PC-9 (cell line): ENCODE measurements at regions not wholly inside any gene's neighbourhood (a gene's known extent, or its start where the extent isn't known, plus 50 kb on each side); places are given as distances from the start of the nearest gene placed in this dataset.

Source experiments
- BruUV-seq: library from RNA; stranded (reverse); fragments of 400-500 nt; replicated peaks from 2 replicates; lab custom pipeline; 2021; lab: Mats Ljungman, UMichigan
- CTCF ChIA-PET: fragments of 300-600 bp; sonication (Branson Sonifier 250); formaldehyde crosslinking; loops from one replicate; lab custom pipeline; 2022; ENCODE audit warnings: antibody characterized with exemption; lab: Charles Lee
- POLR2A ChIA-PET: fragments of 300-600 bp; sonication (Branson Sonifier 250); formaldehyde crosslinking; loops from one replicate; lab custom pipeline; 2022; ENCODE audit warnings: antibody characterized with exemption; ENCODE audit not compliant: unreplicated experiment; lab: Charles Lee
- DNase-seq, 2 experiments: peaks; one replicate each; pipeline versions ENCODE4 v3.0.0 to v3.0.0-alpha.2; 2015 to 2022; ENCODE audit warnings: mixed read lengths in 1 of 2
- H2AFZ ChIP-seq: fragments of 200-600 bp; sonication (generic); 2 replicates; pipeline ENCODE4 v1.8.1; 2017; ENCODE audit warnings: antibody characterized with exemption
- H3F3A ChIP-seq: fragments of 200-600 bp; sonication (generic); 2 replicates; pipeline ENCODE4 v1.8.1; 2017; ENCODE audit warnings: antibody characterized with exemption, mild to moderate bottlenecking, low read depth; ENCODE audit not compliant: insufficient read depth
- H3K27ac ChIP-seq: fragments of 200-600 bp; sonication (generic); 2 replicates; pipeline ENCODE4 v1.6.1; 2016; ENCODE audit warnings: mixed run types
- H3K27me3 ChIP-seq: fragments of 200-600 bp; sonication (generic); 2 replicates; pipeline ENCODE4 v1.6.1; 2016; ENCODE audit warnings: low read depth, mixed run types; ENCODE audit not compliant: insufficient read depth
- H3K36me3 ChIP-seq: fragments of 200-600 bp; sonication (generic); 2 replicates; pipeline ENCODE4 v1.6.1; 2016; ENCODE audit warnings: low read depth, mixed run types
- H3K4me1 ChIP-seq: fragments of 200-600 bp; sonication (generic); replicated peaks from 2 replicates; pipeline ENCODE4 v1.6.1; 2016; ENCODE audit warnings: mixed run types; ENCODE audit not compliant: insufficient read depth
- H3K4me2 ChIP-seq: fragments of 200-600 bp; sonication (generic); 2 replicates; pipeline ENCODE4 v1.6.1; 2017; ENCODE audit warnings: mixed run types
- H3K4me3 ChIP-seq: fragments of 200-600 bp; sonication (generic); 2 replicates; pipeline ENCODE4 v1.6.1; 2016; ENCODE audit warnings: mixed run types
- H3K79me2 ChIP-seq: fragments of 200-600 bp; sonication (generic); 2 replicates; pipeline ENCODE4 v1.6.1; 2017; ENCODE audit warnings: low read depth, mixed run types
- H3K9me2 ChIP-seq: fragments of 200-600 bp; sonication (generic); 2 replicates; pipeline ENCODE4 v1.8.1; 2017; ENCODE audit warnings: mild to moderate bottlenecking; ENCODE audit not compliant: insufficient read depth
- H3K9me3 ChIP-seq: fragments of 200-600 bp; sonication (generic); 2 replicates; pipeline ENCODE4 v1.8.1; 2016; ENCODE audit warnings: low read depth; ENCODE audit not compliant: insufficient read depth
- H4K20me1 ChIP-seq: fragments of 200-600 bp; sonication (generic); 2 replicates; pipeline ENCODE4 v1.8.1; 2017; ENCODE audit not compliant: insufficient read depth
- CTCF ChIP-seq: fragments of 200-600 bp; sonication (generic); conservative IDR thresholded peaks from 2 replicates; pipeline ENCODE4 v1.6.1; 2017; ENCODE audit warnings: mixed run types, antibody characterized with exemption, mild to moderate bottlenecking, moderate library complexity
- EZH2 ChIP-seq: fragments of 200-600 bp; sonication (generic); IDR thresholded peaks from 2 replicates; pipeline ENCODE4 v1.8.0; 2017; ENCODE audit warnings: antibody characterized with exemption, low read depth
- intact Hi-C: fragments of 100-400 bp; cut with micrococcal nuclease; formaldehyde crosslinking; loops from one replicate; pipeline ENCODE4 v1.10.0; 2022; ENCODE audit not compliant: unreplicated experiment

GRCh38 chr20:22768266-22769178, 184.2 kb upstream of the FOXA2 start:
- intact Hi-C loops: loop anchor here (10.0 kb wide), 2 partner anchors 586 to 856 kb away; partner anchors contain the start of gene NXT1
- Histone ChIP-seq H4K20me1 (no peaks in the 10 kb centered on the region), H3K4me1 (peaks cover 70% of the 10 kb centered on the region), H3K4me2 (peak overlapping the region; percentile 23), H3K79me2 (no peaks in the 10 kb centered on the region), H3K27me3 (no peaks in the 10 kb centered on the region), H3K27ac (peak overlapping the region; percentile 58), H3F3A (peaks cover 22% of the 10 kb centered on the region; the same call in 1 of the 2 replicates), H3K36me3 (no peaks in the 10 kb centered on the region), H2AFZ (peak overlapping the region; percentile 40; the same call in 1 of the 2 replicates), H3K9me3 (no peaks in the 10 kb centered on the region), H3K4me3 (no peak overlapping the region), H3K9me2 (peaks cover 7% of the 10 kb centered on the region; the same call in 1 of the 2 replicates)
- POLR2A ChIA-PET: interaction anchor here (0.6 kb wide), 1 partner anchor 52 kb away, joined by 3 read pairs; no protein-coding TSS in a partner anchor
- TF ChIP-seq CTCF (no peak), EZH2 (no peak)
- BruUV-seq: no TSS peak
- DNase-seq: peak; percentile 22 to 55
- CTCF ChIA-PET: no interaction called here

DNA sequence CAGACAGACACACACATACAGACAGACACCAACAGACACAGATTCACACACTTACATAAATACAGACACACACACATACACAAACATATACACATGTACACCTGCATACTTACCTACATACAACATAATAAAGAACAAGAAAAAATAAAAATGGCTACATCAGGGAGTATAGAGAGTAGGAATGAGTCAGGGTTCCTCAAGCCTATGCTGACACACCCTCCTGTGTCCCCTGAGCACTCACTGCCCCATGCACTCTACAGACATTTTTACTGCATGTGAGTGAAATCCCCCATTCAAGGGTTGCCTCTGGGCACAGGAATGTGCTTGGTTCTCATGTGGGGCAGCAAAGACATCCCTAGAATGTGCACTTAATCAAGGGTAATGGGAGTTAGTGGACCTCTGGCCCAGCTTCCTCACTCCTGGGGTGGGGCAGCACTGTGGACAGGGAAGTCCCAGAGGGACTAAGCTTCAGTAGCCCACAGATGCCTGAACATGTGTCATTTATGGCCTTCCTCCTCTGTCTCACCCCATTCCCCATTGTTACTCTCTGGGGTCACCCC, 185.9 kb upstream of the FOXA2 start:
- H4K20me1 ChIP-seq: no peaks in the 10 kb centered on the region
- H3K79me2 ChIP-seq: no peaks in the 10 kb centered on the region
- TF ChIP-seq EZH2 (no peak), CTCF (no peak)
- CTCF ChIA-PET: no interaction called here
- H3K27ac ChIP-seq: no peak overlapping the region
- no peak overlapping the region for H2AFZ ChIP-seq
- H3K9me2 ChIP-seq: 0 out of 2 replicates have a peak, but pooled peaks cover 7% of the 10 kb centered on the region
- POLR2A ChIA-PET: no interaction called here
- intact Hi-C loops: no loop called here
- no peak for DNase-seq
- no TSS peak for BruUV-seq
- H3K4me2 ChIP-seq: no peak overlapping the region
- H3K4me1 ChIP-seq: peaks cover 58% of the 10 kb centered on the region
- no peak overlapping the region for H3K4me3 ChIP-seq
- H3K27me3 ChIP-seq: no peaks in the 10 kb centered on the region
- 0 out of 2 replicates have a peak, but pooled peaks cover 4% of the 10 kb centered on the region for H3K9me3 ChIP-seq
- no peaks in the 10 kb centered on the region for H3K36me3 ChIP-seq
- H3F3A ChIP-seq: peaks cover 18% of the 10 kb centered on the region

DNA sequence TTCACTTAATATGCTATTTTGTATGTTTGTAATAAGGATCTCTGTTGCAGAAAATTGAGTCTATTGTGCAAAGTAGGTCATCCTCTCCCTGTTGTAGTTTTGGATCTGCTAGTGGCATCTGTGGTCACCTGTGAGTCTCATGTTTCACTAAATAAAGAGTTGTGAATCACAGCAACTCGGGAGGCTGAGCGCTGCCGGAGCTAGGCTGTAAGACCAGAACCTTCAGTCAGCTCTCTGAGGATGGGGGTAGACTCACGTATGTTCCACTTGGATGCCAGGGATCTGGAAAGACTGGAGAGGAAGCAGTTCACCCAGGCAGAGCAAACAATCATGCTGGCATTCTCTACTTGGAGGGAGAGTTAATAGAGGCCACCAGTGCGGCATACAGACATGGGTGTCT, 187.3 kb upstream of the FOXA2 start:
- H2AFZ ChIP-seq: no peak overlapping the region
- ChIA-PET POLR2A (interaction anchor here (0.6 to 0.7 kb wide), 2 partner anchors 17 to 858 kb away, joined by 3 to 5 read pairs; no protein-coding TSS in a partner anchor), CTCF (interaction anchor here (0.5 to 1.2 kb wide), 2 partner anchors 8 to 42 kb away, joined by 3 read pairs; no protein-coding TSS in a partner anchor)
- intact Hi-C loops: no loop called here
- no peaks in the 10 kb centered on the region for H3K9me2 ChIP-seq
- no peak overlapping the region for H3K4me3 ChIP-seq
- H3K27ac ChIP-seq: no peak overlapping the region
- peak overlapping the region; percentile 14; the same call in 1 of the 2 replicates for H3K4me2 ChIP-seq
- no peaks in the 10 kb centered on the region for H3K79me2 ChIP-seq
- TF ChIP-seq EZH2 (no peak), CTCF (no peak)
- BruUV-seq: no TSS peak
- no peaks in the 10 kb centered on the region for H4K20me1 ChIP-seq
- H3K27me3 ChIP-seq: no peaks in the 10 kb centered on the region
- DNase-seq: peak; percentile 52 to 74
- H3K4me1 ChIP-seq: peaks cover 67% of the 10 kb centered on the region
- H3F3A ChIP-seq: peaks cover 29% of the 10 kb centered on the region
- no peaks in the 10 kb centered on the region for H3K36me3 ChIP-seq
- H3K9me3 ChIP-seq: 0 out of 2 replicates have a peak, but pooled peaks cover 4% of the 10 kb centered on the region
